ENCODE measurements at regions not wholly inside any gene's neighbourhood (a gene's known extent, or its start where the extent isn't known, plus 50 kb on each side); places are given as distances from the start of the nearest gene placed in this dataset.

GRCh38 chr5:74186356-74187315 is 453.9 kb downstream of the ENC1 start:
- DNase-seq (ENCODE audit: low read depth), result no peak

- no peak for DNase-seq (ENCODE audit: low read depth)
These were observed 454.9 kb downstream of the ENC1 start for GRCh38 chr5:74185599-74185998.

GRCh38 chr5:74184649-74185048 is 455.9 kb downstream of the ENC1 start:
- DNase-seq (ENCODE audit: low read depth), result no peak

GRCh38 chr5:74183041-74183440 is 457.5 kb downstream of the ENC1 start:
- no peak for DNase-seq (ENCODE audit: low read depth)

- DNase-seq (ENCODE audit: low read depth), result no peak
These were observed 457.9 kb downstream of the ENC1 start for GRCh38 chr5:74182603-74183002.

GRCh38 chr5:74179701-74180100 is 460.8 kb downstream of the ENC1 start:
- DNase-seq (ENCODE audit: low read depth), result no peak

- DNase-seq (ENCODE audit: low read depth), result no peak
These were observed 461.3 kb downstream of the ENC1 start for GRCh38 chr5:74179179-74179578.

- no peak for DNase-seq (ENCODE audit: low read depth)
These were observed 462.6 kb downstream of the ENC1 start for GRCh38 chr5:74177961-74178360.

- no peak for DNase-seq (ENCODE audit: low read depth)
These were observed 466.2 kb downstream of the ENC1 start for GRCh38 chr5:74174366-74174765.

GRCh38 chr5:74173665-74174064 is 466.9 kb downstream of the ENC1 start:
- no peak for DNase-seq (ENCODE audit: low read depth)

GRCh38 chr5:74173241-74173640 is 467.3 kb downstream of the ENC1 start:
- DNase-seq (ENCODE audit: low read depth), result no peak

- DNase-seq (ENCODE audit: low read depth), result no peak
These were observed 470.8 kb downstream of the ENC1 start for GRCh38 chr5:74169701-74170100.

- no peak for DNase-seq (ENCODE audit: low read depth)
These were observed 472.6 kb downstream of the ENC1 start for GRCh38 chr5:74167930-74168315.

GRCh38 chr5:74167206-74167929 is 473.2 kb downstream of the ENC1 start:
- DNase-seq (ENCODE audit: low read depth), result no peak

- DNase-seq (ENCODE audit: low read depth), result no peak
These were observed 474.5 kb downstream of the ENC1 start for GRCh38 chr5:74166064-74166463.

- no peak for DNase-seq (ENCODE audit: low read depth)
These were observed 475.7 kb downstream of the ENC1 start for GRCh38 chr5:74164725-74165235.

GRCh38 chr5:74162524-74162923 is 478.0 kb downstream of the ENC1 start:
- no peak for DNase-seq (ENCODE audit: low read depth)

- no peak for DNase-seq (ENCODE audit: low read depth)
These were observed 479.4 kb downstream of the ENC1 start for GRCh38 chr5:74161170-74161569.

GRCh38 chr5:74156728-74157383 is 483.7 kb downstream of the ENC1 start:
- no peak for DNase-seq (ENCODE audit: low read depth)

GRCh38 chr5:74155501-74155900 is 485.0 kb downstream of the ENC1 start:
- DNase-seq (ENCODE audit: low read depth), result no peak

- DNase-seq (ENCODE audit: low read depth), result no peak
These were observed 486.0 kb downstream of the ENC1 start for GRCh38 chr5:74154526-74154925.

GRCh38 chr5:74153255-74153790 is 487.2 kb downstream of the ENC1 start:
- DNase-seq (ENCODE audit: low read depth), result no peak

Data from T-helper 22 cell (primary cell).